HG03432 (cell line): ENCODE measurements at regions not wholly inside any gene's neighbourhood (a gene's known extent, or its start where the extent isn't known, plus 50 kb on each side); places are given as distances from the start of the nearest gene placed in this dataset.

Experiments used
- ATAC-seq: cut with Tn5 transposase; IDR thresholded peaks from one replicate; pipeline ENCODE4 v1.9.1; 2021; ENCODE audit warnings: mild to moderate bottlenecking, moderate library complexity; ENCODE audit not compliant: unreplicated experiment

- no peak for ATAC-seq
Observed at GRCh38 chr17:77376795-77377709, 236.3 kb downstream of the SEC14L1 start.

DNA sequence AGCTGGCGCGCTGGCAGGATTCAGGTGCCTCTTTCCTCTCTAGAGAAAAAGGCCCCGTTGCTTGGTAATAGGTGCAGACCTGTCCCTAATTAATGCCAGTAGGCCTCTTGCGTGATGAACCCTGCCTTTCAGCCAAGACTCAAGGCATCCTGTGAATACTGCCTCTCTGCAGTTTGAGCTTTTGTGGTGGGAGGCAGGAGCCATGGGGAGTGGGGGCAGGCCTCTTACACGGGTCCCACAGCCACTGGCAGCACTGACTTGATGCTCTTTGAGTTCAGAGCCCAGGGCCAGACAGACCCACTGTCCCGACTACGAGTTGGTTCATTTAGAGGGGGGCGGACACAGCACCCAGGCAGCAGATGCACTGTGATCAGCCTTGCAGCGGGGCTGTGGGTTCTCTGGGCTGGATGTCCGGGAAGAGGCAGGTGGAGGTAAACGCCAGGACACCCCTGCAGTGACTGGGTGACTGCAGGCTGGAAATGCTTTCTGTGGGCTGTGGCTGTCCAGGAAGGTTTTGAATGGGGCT, 237.0 kb downstream of the SEC14L1 start:
- ATAC-seq = no peak

DNA sequence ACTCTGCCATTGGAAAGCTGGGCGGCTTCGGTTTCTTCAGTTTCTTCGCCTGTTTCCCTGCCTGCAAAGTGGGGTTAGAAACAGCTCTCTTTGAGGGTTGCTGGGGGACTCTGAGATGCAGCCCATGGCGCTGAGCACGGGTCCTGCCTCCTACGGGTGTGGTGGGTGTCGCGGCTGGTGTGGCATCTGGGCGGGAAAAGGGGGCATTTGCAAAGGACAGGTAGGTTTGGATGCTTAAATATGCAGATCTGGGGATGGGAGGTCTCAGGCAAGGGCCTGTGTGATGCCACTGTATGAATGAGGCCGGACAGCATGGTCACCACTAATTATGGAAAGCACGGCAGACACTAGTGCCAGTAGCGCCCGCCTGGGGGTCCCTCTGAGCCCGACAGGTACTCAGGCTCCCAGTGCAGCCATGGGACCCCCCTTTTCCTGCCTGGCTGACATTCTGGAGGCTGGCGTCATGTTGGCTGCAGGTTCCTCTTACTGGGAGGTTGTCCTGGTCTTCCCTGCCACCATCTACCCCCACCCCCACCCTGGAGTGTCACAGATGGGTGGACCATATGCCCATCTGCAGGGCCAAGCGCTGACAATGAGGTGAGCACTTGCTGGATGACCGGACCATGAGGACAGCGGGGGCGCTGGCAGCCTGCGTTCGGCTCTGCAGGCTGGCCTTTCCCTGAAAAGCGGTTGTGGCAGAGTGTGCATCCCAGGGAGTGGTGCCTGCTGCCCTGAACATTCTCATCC, 237.7 kb downstream of the SEC14L1 start:
- ATAC-seq = no peak

DNA sequence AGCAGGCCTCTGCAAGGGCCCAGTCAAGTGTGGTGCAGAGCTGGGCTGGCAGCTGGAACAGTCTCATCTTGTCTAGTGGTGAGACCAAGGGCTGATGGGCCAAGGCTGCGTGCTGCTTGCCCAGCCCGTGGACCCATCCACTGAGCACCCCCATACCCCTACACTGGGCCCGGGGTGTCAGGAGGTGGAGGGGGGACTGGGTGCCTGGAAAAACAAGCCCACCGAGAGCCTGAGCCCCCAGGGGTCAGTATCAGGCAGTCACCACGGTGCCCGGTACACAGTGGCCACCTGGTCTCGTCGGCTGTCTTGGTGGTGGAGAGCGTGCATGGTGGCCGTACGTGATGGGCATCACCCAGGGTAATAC, 238.3 kb downstream of the SEC14L1 start:
- ATAC-seq = no peak

GRCh38 chr17:77379832-77380231, 239.1 kb downstream of the SEC14L1 start:
- ATAC-seq = no peak

DNA sequence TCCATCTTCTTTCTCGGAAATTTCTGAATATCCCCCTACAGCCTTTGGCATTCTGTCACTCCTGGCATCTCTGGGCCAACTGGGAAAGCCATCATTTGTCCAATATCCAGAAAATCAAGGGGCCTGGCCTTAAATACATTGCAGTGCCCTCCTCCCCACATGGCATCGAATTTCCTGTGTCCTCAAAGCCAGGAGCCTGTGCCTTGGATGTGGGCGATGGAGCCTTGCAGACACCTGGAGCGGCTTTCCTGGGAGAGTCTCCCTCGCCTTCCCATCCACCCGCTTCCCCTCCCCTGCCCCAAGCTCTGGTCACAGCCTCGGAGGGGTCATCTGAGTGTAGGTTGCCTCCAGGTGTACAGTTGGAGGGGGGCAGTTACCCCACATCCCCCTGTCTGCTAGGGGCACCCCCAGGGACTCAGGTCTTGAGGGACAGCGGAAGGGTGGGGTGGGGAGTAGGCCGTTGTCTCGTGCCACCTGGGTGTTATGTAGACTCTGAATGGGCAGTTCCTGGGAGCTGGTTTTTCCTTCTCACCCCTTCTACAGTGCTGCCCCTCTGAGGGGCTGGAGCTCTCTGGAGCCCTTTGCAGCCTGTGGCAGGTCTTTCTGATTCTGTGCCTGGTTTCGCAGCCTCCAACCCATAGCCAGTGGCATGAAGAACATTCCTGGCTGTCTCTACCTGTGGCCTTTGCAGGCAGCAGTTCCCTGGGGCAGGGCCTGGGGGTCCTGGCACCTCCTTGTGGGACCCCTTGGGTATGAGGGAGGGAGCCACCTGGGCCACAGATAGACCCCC, 239.8 kb downstream of the SEC14L1 start:
- no peak for ATAC-seq

DNA sequence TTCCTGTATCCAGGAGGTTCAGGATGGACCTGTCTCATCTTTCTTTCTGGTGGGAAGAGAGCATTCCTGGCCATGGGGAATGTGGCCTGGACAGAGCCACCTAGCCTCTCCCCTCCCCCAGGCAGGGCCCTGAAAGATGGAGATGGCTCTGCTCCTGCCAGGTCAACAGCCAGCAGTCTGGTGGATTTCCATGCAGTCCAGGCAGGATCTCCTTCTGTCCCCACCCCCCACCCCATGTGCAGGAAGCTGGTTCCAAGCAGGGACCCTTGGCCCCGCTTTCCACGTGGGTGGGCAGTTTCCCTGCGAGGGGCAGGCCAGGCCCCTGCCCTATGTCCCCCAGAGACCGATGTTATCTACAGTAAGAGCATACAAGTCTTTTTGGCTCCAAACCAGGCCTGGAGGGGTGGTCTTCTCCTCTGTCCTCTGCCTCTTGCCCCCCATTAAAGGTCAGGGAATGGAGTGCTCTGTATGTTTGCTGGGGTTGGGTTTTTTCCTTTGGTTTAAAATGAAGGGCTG, 240.5 kb downstream of the SEC14L1 start:
- no peak for ATAC-seq

GRCh38 chr17:77381731-77382130, 241.0 kb downstream of the SEC14L1 start:
- no peak for ATAC-seq

DNA sequence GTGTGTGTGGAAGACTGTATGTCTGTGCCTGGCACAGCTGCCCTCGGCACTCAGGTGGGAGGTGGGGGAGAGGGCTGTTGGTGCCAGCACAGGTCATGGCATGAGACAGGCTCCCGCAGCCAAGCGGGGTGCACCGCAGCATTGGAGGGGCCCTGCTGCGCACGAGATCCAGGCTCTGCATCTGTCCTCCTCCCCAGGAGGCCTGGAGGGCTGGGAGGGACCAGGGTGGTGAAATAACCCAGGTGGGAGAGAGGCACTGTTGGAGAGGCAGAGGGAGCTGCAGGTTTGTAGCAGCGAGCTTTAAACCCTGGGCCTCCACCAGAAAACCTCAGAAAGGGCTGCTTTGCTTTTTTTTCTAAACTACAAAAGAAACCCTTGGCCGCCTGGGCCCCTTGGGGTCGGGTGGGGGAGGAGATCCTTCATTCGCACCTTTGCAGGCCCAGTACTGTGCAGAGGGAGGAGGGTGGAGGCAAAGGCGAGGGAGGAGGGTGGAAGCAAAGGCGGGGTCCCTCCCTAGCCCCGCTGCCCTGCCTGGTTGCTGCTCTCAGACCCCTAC, 241.7 kb downstream of the SEC14L1 start:
- ATAC-seq = no peak

DNA sequence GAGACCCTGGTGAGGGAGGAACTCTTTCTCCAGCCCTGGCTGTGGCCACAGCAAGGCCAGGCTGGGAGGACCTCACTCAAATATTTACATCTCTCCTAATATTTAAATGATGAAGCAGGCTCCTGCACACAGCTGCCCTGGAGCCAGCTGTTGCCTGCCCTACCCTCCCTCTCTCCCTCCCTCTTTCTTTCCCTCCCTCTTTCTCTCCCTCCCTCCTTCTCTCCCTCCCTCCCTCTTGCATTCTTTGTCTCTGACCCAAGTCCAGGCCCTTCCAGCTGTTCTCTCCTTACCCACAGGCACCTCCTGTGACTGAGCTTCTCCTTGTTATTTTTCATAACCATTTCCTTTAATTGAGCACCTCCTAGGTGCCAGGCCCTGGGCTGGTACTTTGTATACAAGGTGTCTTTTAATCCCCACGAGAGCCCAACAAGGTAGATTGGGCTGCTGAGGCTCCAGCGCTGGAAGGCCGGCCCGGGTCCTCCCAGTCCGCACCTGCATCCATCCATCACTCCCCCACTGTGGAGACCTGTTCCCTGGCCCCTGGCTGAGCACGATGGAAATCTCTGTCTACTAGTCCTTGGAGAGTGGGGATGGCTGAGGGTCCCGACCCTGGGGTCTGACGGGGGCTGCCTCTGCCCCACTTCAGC, 242.3 kb downstream of the SEC14L1 start:
- no peak for ATAC-seq

- no peak for ATAC-seq
Observed at GRCh38 chr17:77383613-77384608, 243.1 kb downstream of the SEC14L1 start.

DNA sequence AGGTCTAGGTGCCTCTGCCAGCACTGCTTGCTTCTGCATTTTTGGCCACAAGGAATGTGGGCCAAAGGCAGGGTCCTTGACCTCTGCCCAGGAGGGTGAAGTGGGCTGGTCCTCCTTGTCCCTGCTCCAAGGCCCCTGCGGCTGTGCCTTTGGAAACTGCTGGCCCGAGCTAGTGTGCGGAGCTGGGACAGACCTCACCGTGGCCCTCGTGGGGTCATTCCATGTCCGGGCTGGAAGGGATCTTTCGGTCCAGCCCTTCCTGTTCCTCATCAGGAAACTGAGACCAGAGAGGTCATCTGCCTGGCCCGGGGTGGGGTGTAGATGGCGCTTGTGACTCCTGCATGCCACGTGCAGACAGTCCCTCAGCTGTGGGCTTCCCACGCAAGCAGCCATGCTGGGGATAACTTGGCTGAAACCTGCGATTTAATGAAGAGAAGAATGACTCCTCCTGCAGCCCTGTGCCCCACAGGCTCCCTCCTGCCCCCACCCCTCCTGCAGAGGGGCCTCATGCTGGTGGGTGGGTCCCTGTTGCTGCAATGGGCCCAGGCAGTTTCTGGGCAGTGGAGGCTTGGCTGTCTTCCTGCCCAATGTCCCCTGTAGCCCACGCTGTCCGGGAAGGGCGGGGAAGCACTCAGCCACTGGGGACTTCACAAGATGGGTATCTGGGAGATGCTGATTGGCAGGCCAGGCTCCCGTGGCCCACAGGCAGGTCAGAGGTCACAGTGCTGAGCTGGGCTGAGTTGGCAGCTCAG, 245.2 kb downstream of the SEC14L1 start:
- no peak for ATAC-seq

DNA sequence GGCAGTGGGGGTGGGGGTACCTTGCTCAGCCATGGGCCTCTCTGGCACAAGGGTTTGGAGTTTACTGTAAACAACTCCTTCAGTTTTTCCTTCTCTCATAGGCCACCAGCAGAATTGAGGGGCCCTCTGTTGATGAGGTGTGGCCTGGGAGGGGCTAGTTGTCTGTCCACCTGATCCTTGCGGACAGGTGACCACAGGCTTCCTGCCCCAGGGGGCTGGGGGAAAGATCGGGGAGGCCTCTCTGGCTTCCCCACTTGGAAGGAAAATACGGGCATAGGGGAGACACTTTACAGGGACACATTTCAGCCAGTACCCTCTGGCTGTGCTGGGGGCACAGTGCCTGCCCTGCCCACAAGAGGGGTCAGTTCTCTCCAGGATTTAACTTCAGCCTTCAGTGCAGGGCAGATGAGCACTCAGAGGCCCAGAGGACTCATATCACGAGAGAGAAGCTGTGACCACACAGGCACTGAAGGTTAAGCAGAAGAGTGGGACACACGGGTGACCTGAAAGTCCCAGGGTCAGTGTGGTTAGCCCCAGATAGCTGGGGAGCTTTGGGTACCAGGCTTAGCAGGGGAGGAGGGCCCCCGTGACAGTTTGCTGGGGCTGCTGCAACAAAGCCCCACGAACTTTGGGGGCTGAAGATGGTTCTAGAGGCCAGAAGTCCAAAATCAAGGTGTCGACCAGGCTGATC, 245.9 kb downstream of the SEC14L1 start:
- ATAC-seq = no peak

GRCh38 chr17:77387891-77388290, 247.1 kb downstream of the SEC14L1 start:
- no peak for ATAC-seq

GRCh38 chr17:77388384-77389306, 247.9 kb downstream of the SEC14L1 start:
- ATAC-seq = no peak

DNA sequence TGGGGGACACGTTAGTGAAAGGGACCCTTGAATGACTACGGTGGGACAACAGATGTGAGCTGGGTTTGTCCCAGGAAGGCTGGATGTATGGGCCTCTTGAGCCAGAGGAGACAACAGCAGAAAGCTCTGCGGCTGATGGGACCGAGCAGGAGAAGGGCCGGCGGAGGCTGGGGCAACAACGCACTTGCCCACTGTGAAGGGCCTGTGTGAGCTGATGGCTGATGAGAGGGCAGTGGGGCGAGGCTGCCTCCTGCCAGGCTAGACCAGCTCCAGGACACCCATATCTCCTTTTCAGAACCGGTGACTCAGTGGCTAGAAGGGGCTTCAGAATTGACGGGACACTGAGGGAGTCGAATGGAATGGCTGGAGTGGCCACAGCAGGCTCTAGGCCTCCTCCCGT, 250.1 kb downstream of the SEC14L1 start:
- ATAC-seq = no peak
